ENCODE measurements at regions not wholly inside any gene's neighbourhood (a gene's known extent, or its start where the extent isn't known, plus 50 kb on each side); places are given as distances from the start of the nearest gene placed in this dataset.

DNA sequence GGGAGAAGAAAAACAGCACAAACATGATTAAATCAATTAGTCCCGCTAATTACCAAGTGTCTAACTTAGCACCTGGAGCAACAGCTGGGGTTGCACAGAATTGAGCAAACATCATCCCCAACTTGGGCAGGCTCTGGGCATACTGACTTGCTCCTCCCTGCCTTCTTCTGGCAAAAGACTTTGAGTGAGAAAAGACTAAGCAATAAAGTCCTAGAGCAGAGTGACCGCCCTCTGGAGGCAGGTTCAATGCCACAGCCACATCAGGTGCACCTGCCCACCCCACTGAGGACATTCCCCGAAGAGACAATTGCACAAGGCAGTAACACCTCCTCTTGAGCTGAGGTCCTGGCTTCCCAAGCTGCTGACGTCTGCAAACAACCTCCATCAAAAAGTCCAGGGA lies 358.3 kb downstream of the SOX9 start:
- no peak for DNase-seq

DNA sequence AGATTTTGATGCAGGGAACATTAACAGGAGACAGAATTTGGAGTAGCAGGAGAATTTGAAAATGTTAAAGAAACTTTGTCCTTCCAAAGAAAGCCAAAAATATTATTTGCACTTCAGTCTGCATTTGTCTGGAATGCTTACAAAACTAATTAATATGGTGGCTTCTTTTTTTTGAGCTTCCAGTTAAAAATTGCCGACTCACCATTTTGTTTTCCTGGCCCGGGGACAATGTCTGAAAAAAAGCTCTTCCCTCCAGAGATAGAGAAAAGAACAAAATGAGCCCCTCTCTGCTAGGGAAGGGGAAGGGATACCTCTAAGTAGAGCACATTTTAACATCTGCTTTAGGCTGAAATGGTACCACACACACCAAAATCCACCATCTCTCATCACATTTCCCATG lies 360.8 kb downstream of the SOX9 start:
- DNase-seq = no peak

DNA sequence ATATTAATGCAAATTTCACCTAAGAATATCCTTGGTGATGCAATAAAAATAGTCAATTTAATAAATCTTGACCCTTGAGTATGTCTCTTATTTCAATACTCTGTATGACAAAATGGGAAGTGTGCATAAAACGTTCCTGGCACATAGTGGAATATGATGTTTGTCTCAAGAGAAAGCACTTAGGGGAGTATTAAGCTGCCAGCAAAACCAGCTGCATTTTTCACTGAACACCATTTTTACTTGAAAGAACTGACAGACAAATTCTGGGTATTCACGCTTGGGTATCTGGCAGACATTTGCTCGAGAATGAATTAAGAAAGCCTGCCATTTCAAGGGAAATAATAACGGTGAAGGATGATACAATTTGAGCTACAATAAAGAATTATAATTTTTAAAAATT lies 364.8 kb downstream of the SOX9 start:
- DNase-seq = no peak

DNA sequence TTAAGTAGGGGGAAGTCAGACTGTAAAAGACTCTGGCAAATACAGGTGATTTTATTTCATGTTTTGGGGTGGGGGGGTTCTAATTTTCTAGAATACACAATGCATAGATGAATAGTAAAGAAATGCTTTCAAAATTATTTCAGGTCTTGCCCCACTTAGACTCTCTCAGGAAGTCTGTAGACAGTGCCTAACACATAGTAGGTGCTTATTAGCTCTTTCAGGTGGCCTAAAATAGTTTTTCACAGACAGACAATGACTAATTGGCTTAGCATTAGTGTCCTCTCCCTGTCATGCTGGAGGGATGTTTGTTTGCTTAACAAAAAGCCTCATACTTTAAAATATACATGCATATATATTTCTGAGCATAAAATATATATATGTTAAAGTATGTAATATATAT lies 366.0 kb downstream of the SOX9 start:
- no peak for DNase-seq

DNA sequence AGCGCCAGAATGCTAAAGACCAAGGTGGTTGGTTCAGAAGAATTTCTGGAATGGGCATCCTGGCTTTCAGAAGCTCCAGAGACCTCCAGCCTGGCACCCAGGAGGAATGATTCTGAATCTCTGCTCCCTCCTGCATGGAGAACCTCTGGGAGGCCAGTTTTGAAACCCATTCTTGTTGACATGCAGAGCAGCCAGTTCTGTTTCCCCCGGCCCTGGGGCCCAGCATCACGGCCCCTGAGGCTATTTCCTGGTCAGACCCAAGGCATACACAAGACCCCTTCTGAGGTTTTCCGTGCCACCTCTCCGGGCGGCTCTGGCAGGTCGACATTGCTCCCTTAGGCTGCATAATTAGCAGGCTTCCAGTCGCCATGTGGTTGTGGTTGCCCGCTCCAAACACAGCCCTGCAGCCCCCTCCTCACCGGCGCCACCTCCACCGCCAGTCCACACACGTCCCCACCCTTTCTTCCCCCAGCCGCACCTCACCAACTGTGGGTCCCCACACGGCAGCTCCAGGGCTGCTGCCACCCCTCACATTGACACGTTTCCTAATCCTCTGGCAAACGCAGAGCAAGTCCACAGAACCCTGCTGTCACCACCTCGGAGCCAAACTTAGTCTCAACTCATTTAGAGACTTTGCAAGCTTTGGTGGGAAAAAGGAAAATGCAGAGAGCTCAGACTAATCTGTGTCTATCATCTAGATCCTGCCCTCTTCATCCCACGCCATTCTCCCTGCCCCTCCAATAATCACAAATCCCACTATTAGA lies 367.1 kb downstream of the SOX9 start:
- DNase-seq = no peak

DNA sequence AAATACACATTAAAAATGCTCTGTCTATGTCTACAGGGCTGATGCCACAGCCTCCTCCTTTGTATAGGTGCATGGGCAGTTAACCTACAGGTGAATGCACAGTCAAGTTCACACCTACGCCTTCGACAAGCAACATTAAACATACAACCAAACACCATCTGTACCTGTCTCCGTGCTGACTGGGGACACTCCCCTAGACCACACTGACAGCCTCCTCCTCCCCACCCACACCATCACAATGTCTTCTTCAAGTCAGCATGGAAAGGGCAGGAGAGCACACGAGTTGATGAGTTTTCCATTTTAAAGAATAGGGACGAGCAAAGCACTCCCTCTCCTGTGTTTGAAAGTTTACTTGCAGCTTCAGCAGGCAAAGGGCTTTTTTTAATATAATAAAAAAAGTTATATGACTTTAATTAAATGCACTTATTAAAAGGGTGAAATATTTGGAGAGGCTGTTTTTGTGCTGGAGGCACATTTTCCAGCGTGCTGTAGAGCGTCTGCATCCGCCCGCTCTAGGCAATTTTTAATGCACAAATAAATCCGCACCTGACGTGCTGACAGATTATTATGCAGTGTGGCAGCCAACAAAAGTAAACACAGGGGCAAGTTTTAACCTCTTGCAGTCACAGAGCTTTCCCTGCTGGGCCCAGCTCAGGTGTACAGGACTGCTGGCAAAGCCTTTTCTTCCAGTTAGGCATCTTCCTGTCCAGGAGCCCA lies 367.9 kb downstream of the SOX9 start:
- DNase-seq = no peak

DNA sequence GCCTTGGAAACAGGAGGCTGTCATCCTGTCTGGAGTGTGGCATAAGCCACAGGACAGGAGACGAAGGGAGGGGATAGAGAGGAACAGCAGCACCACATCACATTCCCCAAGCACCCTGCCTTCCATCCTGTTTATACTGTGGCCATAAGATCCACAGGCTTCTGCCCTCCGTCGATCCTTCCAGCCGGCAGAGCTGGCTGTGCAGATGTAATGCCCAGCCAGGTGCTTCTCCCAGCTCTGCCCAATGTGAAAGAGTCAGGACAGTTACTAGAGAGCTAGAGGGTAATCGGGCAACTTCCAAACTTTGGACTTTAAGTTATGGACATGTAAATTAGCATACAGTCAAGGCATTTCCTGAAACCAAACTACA lies 368.4 kb downstream of the SOX9 start:
- no peak for DNase-seq

DNA sequence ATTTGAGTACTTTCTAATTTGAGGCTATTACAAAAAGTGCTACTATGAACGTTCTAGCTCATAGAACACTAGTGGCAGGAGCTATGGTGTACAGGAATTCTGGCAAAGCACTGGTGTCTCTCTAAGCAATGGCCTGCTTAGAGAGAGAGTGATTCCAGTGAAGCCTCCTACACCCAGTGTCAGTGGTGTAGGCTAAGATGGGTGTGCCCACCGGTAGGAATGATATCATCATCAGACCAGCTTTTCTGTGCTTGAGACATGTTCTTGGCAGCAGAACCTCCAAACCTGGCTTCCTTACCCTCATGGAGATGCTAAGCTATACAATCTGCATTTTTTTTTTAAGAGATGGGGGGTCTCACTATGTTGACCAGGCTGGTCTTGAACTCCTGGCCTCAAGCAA lies 370.3 kb downstream of the SOX9 start:
- DNase-seq = no peak

DNA sequence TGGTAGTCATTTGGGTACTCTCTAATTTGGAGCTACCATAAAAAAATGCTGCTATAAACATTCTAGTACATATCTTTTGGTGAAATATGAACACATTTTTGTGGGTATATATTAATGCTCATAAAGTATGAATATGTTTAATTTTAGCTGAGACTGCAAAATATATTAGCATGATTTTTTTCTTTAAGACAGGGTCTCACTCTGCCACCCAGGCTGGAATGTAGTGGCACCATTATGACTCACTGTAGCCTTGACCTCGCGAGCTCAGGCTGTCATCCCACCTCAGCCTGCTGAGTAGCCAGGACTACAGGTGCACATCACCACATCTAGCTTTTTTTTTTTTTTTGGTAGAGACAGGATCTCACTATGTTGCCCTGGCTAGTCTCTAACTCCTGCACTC lies 371.7 kb downstream of the SOX9 start:
- DNase-seq = no peak

DNA sequence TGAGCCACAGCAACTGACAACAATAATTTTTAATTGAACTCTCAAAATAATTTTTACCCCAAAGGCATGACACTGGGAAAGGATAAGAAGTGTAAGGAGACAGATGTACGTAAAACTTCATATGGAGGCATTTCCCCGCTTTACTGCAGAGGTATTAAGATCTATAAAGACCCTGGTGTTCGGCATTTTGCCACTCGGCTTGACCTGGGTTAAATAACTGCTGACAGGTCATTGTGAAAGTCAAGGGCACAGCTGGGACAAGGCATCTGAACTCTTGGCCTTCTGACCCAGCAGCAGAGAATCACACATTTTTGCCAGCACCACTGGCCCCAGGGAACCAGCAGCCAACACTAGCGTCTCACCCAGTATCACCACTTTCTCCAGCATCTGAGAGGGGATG lies 372.1 kb downstream of the SOX9 start:
- DNase-seq = no peak

DNA sequence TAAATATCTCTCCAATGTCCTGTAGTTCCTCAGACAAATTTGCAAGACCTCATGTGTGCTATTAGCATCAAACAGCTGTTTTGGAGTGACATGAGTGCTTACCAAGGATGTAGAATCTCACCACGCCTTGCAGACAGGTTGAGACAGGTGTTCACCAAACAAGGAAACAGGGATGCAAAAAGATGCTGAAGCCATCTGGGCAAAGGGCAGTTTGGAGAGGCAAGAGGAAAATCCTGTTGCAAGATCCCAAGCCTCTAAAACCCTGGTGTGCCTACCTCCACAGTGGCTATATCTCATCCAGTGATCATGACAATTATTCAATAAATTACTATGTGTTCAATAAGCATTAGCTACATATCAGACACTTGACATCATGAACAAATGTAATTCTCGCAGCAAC lies 373.7 kb downstream of the SOX9 start:
- DNase-seq = no peak

DNA sequence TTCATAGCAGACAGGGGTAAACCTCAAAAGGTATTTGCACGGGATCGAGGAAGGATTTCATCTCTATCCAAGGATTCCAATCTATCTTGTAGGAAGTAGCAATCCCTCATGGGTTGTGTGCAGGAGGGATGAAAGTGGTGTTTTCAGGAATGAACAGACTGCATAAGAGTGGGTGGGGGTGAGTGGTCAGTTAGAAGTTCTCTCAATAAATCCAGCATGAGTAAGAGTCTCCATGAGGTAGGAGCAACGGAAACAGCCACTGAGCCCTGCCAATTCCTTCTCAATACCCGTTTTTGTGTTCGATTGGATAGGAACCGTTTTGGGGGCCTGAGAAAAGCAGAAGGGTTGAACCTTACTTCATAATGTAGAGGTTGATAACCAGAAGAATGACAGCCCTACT lies 375.6 kb downstream of the SOX9 start:
- DNase-seq = no peak

DNA sequence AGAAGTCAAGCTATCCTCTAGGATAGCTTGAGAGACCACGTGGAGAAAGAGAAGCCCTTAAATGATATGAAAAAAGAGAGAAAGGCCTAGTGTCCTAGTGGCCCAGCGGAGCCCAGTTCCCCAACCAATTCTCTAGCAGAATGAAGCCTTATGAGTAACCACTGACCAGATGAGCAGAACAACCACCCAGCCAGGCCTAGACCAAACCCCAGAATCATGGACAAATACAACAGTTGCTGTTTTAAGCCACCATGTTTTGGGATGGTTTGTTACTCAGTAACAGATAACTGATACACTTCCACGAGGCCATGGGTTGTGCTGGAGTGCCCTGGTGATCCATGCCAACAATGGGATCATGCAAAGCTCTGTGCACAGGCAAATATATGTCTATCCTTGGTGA lies 377.1 kb downstream of the SOX9 start:
- no peak for DNase-seq

DNA sequence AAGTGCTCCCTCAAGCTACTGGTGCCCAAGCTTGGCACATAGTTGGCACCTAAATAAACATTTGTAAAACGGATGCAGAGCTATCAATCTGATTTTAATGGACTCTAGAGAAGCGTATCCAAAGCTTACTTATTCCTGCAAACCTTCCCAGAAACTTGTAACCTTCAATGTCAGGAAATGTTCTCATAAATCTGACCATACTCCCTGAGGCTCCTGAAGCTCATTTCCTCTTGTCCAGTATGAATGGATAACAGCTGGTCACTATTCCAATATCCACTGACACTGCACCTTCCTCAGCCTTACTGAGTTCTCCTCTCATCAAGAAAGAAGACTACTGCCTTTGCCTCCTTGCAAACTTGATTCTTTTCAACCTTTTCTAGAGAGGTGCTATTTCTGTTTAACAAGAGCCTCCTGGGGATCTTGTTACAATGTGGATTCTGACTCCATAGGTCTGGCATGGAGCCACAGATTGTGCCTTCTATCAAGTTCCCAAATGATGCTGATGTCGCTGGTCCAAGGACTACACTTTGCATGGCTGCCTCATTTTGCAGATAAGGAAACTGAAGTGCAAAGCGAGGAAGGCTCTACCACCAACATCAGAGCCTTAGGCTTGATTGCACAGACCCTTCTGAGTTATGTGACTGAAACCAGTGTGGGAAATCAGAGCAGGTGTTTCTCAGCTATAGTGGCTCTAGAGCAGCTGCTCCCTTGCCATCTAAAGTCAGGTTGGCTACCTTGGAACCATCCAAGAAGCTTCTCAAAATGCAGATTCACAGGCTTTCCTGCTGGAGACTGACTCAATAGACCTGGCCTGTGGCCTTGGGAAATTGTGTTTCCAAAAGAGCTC lies 377.8 kb downstream of the SOX9 start:
- DNase-seq = no peak

DNA sequence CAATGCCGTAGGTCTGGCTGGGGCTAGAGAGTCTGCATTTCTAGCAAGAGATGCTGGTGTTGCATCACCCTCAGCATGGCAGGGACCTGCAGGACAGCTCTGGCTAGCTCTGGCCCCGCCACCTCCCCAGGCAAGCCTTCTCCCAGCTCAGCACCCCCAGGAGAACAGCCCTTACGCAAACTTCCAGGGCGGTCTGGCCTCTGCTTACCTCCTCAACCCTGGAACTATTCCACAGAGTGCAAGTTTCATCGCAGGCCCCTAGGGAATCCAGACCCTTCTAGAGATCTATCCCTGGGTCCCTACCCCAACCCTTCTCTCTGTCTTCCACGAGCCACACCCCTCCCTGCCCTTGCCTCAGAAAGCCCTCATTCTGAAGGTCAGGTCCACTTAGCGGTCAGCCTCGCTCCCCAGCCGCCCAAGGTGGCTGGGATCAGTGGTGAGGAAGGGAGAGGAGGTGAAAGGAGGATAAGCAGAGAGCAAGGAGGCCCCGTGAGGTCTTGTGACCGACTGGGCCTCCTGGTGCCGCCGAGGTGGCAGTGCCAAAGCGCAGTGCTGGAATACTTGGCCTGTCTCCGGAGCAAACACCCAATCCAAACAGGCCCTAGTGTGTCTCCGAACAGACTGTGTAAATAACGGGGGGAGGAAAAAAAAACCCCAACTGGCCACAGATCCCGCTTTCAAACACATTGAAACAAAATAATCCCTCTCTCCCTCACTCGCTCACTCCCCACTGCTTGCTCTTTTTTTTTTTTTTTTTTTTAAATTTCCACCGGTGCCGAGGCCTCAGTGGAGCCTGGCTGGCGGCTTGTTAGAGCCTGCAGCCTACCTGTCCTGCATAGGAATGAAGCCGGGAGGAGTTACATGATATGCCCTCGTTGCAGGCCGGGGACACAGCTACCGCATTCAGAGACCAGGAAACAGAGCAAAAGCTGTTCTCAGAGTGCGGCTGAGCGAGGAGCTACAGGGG lies 380.9 kb downstream of the SOX9 start:
- DNase-seq = no peak

DNA sequence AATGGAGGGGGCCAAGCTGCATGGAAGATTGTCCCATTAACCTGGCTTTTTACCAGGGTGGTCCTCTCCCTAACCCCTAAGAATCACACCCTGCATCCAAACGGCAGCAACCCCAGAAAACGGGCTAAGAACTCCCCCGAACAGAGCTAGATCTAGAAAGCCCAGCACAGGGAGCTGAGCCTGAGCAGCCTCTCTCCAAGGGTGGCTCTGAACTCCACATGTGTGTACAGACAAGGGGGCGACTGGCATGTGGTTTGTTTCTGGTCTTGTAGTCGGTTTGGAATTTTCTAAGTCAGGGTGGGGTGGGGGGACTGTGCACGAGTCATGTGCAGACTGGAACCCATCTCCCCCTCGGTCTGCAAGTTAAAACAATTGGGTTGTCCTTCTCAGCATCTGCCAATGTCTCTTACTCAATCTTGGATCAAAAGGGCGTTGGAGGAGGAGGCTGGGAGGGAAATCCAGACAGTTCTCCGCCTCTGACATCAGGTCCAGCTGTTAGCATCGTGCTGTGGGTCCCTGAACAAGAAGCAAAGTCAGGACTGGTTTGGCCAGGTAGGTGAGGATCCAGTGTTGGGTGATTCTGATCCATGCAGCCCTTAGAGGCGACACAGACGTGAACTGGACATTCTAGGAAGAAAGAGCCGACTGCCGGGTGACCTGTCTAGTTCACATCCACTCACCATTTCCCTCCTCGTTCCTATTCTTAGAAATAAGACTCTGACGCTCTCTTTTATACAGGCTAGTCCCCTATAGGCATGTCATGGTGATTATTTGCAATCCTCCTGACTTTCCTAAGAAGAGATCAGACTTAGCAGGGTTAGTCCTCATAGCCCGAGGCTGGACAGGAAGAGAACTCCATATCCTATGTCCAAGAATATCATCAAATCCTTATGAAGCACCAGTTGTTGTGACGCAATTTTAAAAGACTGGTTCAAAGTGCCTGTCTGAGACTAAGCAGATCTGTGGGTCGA lies 381.8 kb downstream of the SOX9 start:
- no peak for DNase-seq

DNA sequence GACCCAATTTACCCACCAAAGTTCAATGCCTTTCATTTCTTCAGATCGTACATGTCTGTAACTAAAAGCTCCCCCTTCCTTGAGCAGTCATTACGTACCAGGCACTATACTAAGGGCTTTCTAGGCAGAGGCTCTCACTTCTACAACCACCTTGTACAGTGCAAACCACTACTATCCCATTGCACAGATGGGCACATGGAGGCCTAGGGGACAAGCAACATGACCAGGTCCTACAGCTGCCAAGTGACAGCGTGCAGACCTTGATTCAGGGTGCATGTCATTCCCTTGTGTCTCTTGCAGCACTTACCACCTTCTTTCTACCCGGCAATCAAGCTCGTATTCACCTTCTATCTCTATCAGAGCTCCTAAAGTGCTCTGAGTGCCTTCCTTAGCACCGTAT lies 382.7 kb downstream of the SOX9 start:
- no peak for DNase-seq

DNA sequence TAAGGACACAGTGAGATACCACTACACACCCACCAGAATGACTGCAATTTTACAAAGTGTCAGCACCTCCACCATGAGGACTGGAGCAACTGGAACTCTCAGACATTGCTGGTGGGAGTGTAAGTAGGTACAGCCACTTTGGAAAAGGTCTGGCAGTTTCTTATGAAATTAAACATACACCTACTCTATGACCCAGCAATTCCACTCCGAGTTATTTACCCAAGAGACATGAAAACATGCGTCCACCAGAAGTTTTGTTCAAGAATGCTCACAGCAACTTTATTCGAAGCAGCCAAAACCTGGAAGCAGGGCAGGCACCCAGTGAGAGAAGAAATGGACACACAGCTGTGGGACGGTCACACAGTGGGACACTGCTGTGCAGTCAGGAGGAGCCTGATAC lies 384.0 kb downstream of the SOX9 start:
- DNase-seq = no peak

DNA sequence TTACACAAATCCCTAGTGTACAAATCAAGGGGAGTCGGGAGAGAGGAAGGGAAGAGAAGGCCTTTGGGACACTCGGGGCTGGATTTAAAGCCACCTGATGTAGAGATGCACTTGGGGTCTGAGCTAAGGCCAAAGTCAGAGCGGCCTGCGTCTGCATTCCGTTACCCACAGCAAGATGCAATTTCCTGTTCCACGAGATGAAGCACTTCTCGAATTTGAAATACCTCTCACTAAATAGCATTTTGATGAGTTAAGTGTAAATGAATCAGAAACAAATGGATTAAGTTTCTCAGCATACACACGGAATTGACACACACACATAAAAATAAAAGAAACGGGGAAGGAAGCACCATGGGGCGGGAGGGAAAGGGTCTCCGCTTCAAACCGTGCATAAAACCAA lies 386.0 kb downstream of the SOX9 start:
- DNase-seq = no peak

DNA sequence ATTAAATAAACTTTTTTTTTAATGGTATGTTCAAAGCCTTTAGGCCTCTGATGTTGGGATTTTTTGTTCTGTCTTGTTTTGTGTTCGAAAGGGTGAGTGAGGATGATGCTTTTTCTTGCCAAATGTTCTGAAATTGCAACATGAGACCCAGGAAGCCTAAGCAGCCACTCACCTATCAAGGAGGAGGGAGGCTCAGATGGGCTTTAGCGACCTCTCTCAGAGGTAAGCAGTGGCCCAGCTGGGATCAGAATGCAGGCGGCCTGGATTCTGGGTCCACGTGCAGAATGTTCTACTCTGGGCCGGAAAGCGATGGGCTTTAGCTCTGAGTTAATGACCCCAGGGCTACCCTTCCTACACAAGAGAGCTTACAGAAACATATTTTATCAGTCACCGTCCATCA lies 386.6 kb downstream of the SOX9 start:
- no peak for DNase-seq

DNA sequence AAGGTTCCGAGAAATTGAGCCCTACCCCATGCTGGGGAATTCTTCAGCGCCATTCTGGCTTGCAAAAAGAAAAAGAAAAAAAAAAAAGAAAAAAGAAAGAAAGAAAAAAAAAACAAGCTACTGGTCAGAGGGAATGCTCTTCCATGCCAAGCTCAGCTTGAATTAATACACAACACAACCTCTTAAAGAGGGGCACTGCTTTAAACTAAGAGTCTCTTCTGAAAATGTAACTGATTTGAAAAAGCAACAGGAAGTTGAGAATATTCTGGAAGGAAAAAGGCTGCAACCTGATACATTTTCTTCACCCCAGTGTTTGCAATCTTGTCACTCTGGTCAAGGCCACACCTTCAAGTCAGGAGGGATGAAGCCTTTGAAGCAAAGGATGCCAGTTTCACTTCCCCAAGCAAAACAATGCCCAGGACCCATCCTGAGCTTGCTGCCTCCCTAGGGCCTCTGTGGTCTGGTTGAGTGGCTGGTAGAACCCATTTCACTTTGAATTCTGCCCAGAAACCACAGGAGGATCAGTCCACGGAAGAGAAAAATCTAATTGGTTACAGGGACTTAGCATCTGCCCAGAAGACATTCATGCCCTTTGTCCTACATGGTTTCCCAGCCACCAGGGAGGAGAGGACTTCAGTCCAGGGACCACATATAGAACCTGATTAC lies 389.7 kb downstream of the SOX9 start:
- DNase-seq = no peak
